ENCODE measurements at regions not wholly inside any gene's neighbourhood (a gene's known extent, or its start where the extent isn't known, plus 50 kb on each side); places are given as distances from the start of the nearest gene placed in this dataset.

DNA sequence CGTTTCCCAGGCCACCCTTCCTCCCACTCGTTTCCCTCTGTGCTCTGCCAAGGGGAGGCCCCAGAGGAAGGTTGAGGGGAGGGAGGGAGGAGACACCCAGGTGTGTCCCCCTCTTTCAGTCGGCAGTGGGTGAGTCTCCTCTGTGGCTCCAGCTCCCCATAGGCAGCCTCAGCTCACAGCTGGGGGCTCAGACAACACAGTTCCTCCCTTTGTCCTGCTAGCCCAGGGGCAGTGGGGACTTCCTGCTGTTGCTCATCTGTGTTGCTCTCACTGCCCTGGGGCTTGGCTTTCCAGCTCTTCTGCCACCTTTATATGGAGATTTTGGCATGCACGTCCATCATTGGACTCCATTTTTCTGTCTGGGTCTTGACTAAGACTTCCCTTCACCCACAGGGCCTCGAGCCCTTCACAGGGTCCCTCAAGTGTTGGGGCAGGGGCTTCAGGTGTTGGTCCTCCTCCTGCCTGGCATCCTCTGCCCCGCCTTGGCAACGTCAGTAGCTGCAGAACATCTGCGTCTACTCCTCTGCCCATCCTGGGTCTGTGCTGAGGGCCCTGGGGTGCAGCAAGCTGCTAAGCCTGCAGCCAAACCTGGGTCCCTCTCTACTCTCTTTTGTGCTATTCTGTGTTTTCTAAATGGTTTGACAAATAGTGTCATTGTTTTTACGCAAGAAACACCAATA lies 190.6 kb upstream of the PMEPA1 start:
- peak; percentile 64 for DNase-seq (ENCODE audit: low read depth, low spot score)

DNA sequence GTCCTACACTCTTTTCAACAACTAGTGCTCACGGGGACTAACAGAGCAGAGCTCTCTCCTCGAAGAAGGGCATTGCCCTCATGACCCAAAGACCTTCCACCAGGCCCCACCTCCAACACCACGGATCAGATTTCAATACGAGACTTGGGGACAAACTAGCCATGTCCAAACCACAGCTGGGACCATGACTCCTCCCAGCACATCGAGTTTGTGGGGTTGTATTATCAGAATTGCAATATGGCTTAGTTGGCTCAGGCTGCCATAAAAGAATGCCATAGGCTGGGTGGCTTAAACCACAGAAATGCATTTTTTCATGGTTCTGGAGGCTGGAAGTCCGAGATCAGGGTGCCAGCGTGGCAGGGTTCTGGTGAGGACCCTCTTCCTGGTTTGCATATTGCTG lies 189.7 kb upstream of the PMEPA1 start:
- no peak for DNase-seq (ENCODE audit: low read depth, low spot score)

DNA sequence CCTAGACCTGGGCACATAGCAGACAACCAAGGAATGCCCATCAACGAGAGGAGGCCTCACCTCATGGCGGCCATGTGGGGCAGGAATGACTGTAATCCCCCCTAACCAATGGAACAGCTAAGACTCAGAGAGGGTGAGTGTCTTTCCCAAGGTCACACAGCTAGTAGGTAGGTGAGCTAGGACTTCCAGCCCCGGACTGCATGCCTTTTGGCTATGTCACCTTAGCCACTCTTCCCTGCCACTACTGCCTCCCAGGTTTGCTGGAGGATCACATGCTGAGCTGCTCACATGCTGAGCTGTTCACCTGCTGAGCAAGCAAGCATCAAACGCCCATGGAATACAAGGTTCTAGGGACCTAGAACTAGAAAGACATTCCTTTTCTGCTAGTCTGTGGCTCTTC lies 188.5 kb upstream of the PMEPA1 start:
- no peak for DNase-seq (ENCODE audit: low read depth, low spot score)

DNA sequence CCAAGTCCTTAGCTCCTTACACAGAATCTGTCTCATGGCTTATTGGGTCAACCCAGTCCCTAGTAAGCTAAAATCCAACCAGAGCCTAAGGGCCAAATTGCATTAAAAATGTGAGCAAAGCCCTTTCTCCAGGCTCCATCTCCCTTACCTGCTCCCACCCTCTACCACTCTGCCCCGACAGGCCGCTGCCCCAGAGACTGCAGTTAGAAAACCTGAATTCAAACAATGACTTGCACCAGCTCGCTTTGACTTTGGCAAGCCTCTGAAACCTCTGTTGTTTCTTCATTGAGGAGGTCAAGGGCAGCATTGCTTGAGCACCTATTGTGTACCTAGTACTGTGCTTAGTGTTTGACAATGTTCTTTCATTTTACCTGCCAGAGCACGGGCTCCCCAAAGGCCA lies 188.1 kb upstream of the PMEPA1 start:
- no peak for DNase-seq (ENCODE audit: low read depth, low spot score)

DNA sequence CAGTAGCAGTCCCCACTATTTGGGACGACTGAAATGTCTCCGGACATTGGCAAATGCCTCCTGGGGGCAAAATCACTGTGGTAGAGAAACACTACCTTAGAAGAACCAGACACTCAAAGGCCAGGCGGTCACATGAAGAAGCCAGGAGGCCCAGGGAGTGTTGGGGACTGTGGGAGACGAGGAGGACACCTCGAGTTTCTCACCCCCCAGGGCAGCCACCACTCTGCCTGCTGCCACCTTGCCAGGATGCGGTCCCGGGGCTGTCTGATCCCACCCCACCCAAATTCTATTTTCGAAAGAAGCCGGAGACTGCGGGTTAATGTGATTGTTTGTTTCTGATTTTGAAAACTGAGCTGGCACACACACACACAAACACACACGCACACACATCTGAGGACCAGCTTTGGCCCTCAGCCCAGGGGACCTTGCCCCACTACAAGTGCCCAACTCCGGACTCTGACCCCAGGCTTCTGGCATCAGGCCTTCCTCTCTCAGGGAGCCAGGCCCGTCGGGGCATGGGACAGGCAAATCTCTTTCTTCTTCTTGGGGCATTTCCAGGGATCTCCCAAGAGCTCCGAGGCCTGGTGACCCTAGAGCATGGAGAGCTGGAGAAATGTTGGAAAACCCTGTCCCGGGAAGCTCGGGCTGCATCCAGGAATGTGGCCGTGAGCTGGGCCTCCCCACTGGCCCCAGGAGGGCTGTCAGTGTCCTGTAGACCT lies 187.5 kb upstream of the PMEPA1 start:
- no peak for DNase-seq (ENCODE audit: low read depth, low spot score)

DNA sequence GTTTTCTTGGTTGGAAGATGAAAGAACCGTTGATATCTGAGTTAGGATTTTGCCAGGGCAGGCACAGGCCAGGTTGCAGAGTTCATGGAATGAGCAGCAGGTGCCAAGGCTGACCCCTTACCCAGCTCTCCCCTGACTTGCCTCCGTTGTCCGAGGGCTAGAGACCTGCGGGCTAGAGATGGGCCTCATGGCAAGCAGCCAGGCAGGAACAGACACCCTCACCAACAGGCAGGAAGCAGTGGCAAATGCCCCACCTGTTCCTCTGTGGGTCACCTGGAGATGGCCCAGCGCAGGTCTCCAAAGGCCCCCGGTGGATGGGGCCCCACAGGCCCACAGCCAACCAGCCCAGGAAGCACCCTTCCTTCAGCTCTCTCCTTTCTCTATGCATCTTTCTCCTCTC lies 186.7 kb upstream of the PMEPA1 start:
- DNase-seq (ENCODE audit: low read depth, low spot score), result no peak

DNA sequence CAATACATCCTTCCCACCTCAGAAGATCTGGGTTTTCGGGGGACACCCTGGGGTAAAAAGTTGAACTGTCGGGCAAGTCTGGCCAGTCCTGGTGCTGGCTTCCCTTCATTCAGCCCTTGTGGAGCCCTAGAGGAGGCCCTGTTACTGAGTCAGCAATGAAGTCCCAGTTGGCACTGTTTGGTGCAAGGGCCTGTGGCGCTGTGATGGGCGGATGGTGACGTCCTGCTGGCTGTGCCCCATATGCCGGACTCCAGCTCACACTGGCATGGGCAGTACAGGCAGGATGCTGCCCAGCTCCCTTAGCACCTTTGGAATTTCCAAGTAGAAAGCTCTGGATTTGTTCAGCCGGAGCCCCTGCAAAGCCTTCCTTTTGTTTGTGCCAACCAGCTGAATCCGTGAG lies 186.2 kb upstream of the PMEPA1 start:
- DNase-seq (ENCODE audit: low read depth, low spot score), result no peak

DNA sequence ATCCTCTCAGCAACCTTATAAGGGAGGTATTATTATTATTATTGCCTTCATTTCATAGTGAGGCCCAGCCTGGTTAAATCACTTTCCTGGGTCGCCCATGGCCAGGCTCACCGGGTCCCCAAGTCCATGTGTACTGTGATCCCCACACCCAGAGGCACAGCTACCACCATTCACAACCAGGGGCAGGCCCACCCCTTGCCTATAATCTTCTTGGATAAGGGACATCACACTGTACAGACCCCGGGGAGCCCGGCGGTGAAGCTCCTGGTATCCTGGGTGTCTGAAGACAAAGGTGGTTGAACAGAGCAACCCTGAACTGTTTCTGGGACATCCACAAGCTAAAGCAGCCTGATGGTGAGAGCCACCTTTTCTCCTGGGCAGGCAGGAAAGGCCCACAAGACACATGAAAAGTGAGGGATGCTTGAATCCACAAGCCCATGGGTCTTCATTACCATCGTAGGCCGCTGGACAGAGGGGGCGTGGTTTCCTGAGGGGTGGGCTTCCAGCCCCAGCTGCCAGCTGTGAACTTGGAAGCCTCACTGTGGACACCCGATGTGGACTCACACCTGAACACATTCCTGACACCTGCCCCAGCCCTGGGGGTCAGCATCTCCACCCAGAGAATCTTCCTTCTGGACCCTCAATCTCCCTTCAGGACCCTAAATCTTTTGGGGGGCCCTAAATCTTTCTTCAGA lies 185.5 kb upstream of the PMEPA1 start:
- DNase-seq (ENCODE audit: low read depth, low spot score), result no peak

DNA sequence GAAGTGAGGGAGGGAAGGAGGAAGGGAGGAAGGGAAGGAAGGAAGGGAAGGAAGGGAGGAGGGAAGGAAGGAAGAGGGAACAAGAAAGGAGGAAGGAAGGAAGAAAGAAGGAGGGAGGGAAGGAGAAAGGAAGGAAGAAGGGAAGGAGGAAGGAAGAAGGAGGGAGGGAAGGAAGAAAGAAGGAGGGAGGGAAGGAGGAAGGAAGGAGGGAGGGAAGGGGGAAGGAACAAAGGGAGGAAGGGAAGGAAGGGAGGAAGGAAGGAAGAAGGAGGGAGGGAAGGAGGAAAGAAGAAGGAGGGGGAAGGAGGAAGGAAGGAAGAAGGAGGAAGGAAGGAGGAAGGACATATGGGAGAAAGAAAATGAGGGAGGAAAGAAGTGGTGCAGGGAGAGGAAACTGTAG lies 184.7 kb upstream of the PMEPA1 start:
- DNase-seq (ENCODE audit: low read depth, low spot score), result no peak

DNA sequence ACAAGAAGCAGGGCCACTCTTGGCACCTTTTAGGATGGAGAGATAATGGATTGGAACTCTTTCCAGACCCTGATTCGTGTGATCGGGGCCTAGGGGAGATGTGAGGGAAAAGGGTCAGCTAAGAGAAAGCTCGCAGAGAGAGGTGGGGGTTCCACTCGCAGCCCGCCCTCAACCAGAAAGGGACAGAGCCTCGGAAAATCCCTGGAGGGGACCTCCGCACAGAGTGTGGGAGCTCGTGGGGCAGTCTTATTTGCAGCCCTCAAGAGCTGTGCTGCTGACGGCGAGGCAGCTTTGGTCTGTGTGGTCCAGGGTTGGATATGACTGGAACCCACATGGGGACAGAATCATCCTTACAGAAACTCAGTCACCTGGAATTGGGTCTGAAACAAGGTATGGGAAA lies 184.3 kb upstream of the PMEPA1 start:
- no peak for DNase-seq (ENCODE audit: low read depth, low spot score)

DNA sequence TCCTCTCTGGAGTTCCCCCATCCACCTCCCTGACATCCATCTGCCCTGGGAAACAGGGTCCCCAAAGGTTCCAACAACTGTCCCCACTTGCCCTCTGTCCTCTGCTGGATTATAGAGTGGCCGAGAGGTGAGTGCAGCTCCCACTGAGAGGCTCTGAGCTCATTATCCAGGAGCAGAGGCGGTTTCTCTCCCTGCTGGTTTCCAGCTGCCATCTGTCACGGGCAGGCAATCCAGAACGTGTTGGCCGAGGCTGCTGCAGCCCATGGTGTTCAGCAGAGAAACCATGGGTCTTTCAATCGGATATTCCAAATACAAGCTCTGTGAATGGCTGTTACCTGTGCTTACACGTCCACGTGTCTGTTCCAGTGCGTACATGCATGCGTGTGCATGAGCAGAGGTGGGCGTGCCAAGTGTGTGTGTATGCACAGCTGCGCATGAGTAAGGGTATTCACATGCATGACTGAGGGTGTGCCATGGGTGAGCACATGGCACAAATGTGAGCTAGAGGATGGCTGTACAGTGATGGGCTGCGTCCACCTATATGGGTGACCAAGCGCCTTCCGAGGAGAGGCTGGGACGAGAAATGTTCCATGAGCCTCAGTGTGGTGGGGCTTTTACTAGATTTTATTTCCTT lies 183.7 kb upstream of the PMEPA1 start:
- no peak for DNase-seq (ENCODE audit: low read depth, low spot score)

DNA sequence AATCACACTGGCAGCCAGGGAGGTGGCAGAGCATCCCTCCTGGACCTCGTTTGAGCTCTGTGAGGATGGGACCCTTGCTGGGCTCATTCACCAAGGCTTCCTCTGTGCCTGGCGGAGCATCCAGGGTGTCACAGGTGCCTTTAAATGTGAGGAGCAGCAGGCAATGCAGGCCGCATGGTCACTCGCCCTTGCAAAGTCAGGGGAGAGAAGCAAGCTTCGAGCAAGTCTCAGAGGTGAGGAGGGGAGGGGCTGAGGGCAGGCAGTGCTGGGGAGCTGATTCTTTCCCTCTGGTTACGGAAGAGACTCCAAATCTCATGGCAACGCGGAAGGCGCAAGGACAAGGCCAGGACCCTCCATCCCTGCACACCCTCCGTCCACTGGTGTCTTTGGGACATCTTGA lies 182.7 kb upstream of the PMEPA1 start:
- DNase-seq (ENCODE audit: low read depth, low spot score), result no peak

DNA sequence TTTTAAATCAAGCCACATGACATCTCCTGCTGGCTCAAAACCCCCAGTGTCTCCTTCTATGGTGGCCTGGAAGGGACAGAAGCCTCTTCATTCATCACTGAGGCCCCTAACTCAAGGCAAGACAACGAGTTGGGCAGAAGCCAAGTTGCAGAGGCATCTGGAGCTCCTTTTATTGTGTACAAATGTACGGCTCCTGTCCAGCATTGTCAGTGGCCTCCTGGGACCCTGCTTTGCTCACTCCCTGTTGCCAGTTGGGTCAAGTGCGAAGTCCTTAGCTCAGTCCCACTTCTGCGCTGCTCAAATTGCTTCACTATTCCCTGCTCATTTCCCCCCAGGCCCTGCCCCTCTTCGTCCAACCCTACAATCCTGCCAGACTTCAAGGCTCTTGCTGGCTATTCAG lies 181.2 kb upstream of the PMEPA1 start:
- DNase-seq (ENCODE audit: low read depth, low spot score), result no peak

DNA sequence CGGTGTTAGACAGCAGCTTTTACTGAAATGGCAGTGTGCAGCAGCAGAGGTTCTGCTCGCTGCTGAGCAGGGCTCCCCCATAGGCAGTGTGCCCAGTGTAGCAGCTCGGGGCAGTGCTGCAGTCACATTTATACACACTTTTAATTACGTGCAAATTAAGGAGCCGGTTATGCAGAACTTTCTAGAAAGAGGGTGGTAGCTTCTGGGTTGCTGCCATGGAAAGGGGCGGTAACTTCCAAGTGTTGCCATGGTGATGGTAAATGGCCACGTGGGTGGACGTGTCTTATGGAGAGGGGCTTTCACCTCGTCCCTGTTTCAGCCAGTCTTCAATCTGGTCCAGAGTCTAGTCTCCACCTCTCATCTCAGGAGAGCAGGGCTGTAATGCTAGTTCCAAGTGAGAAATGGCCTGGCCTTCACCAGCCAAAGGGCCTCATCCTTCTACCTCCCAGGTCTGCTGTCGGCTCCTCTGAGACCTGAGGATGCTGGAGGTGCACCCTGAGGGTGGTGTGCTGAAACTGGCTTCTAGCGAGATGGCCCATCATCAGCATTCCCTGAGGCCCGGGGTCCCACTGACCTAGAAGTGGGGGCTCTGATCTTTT lies 180.5 kb upstream of the PMEPA1 start:
- DNase-seq (ENCODE audit: low read depth, low spot score), result no peak

DNA sequence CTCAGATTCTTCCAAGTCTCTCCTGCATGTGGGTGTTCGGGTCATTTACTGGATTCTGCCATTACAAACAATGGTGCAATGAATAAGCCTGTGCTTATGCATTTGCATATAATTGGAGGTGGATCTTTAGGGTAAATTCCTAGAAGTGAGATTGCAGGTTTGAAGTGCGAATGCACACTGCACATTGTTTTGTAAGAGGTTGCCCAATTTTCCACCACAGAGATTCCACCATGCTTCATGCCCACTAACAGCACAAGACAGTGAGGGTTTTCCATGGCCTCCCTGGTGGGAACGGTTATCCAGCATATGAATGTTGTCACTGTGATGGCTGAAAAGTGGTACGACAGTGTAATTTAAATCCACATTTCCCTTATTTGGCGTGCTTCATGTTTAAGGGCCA lies 178.8 kb upstream of the PMEPA1 start:
- DNase-seq (ENCODE audit: low read depth, low spot score), result no peak

DNA sequence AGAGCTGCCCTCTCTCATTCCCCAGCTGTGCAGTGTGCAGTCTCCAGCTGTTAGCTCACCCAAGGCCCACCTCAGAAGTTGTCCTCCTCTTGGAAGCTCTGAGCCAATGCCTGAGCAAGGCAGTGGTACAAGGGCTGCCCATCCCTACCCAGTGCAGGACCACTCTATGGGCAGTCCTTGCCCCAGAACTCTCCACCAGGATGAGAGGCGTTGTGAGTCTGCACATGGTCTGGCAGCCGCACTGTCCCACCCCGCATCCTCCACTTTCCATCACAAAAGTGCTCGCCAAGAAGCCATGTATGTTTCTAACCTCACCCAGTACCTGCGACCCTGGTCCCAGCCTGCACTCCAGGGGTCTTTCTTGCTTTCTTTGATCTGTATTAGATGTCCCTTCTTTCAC lies 175.1 kb upstream of the PMEPA1 start:
- no peak for DNase-seq (ENCODE audit: low read depth, low spot score)

DNA sequence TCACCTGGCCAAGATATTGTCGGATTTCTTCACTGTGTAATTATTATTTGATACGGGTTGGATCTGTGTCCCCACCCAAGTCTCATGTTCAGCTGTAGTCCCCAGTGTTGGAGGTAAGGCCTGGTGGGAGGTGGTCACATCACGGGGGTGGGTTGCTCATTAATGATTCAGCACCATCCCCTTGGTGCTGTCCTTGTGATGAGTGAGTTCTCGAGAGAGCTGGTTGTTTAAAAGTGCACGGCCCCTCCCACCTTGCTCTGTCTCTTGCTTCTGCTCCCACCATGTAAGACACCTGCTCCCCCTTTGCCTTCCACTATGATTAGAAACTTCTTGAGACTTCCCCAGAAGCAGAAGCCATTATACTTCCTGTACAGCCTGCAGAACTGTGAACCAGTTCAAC lies 173.9 kb upstream of the PMEPA1 start:
- no peak for DNase-seq (ENCODE audit: low read depth, low spot score)

DNA sequence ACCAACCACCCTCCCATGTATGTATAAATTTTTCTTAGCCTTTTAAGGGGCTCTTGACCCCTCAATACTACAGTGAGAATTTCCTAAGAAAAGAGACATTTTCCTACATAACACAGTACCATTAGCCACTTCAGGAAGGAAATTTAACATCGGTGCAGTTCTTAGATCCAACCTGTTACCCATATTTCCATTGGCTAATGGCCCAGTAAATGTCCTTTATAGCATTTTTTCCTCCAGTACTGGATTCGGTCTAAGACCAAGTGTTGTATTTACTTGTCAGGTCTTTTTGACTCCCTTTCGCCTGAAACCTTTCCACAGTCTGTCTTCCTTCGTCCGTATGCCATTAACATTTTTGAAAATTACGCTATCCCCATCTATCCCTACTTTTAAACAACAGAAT lies 173.4 kb upstream of the PMEPA1 start:
- DNase-seq (ENCODE audit: low read depth, low spot score), result no peak

DNA sequence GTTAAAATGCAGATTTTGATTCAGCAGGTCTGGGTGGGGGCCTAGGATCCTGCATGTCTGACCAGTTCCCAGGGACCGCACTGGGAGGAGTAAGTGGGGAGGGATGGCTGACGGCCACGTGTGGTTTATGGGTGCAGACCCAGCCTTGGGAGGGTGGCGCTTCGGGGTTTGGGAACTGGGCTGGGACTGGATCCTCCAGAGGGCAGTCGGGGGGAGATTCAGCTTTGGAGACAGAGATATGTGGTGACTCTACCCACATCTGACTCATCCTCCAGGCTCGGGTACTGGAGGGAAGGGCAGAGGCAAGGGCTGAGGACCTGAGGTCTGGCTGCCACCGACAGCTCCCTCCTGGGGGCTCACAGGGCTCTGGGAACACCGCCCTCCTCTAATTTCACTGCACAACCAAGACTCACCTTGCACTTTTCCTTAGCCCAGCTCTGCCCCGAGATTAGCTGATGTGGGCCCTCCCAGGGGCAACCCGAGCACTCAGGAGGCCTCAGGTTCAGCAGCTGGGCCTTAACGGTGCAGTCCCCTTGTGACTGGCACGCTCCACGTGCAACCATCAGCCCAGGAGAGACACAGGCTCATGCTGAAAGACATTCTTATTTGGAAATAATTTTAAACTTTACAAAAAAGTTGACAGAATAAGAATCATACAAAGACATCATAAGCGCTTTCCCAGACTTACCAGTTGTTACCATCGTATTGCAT lies 172.8 kb upstream of the PMEPA1 start:
- DNase-seq (ENCODE audit: low read depth, low spot score), result no peak

DNA sequence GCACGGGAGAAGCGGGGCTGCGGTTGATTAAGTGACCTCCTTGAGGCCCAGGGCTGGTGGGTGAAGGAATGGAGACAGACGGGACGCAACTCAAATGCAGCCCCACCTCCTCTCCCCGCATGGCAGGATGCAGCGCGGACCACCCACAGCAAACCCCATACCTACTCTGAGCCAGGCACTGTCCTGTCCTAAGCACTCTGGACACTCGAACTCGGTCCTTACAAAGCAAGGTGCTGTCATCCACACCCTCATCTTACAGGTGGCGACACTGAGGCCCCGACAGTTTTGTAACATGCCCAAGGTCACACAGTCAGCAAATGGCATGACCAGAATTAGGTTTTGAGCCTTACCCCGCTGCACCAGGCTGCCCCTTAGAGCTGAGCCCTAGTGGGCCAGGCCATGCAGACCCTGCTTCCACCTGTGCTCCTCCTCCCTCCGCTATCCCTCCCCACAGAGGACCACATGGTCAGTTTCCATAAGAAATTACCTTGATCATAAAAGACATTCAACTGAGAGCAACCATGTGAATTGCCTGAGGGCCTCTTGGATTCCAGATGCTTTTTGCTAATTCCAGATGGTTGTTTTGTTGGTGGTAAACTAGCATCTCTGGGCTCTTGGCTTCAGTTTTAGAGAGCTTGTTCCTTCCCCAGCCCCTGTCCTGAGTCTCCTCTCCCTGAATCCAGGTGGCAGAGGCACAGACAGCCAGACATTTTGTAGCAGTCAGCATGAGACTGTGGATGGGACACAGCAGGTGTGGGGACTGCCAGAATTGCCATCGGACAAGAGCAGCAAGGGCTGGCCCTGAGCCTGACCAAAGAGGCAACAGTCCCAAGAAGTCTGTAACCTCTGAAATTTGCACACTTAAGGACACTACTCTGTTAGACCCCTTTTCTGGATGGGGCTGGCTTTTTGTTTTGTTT lies 171.9 kb upstream of the PMEPA1 start:
- DNase-seq (ENCODE audit: low read depth, low spot score), result no peak

DNA sequence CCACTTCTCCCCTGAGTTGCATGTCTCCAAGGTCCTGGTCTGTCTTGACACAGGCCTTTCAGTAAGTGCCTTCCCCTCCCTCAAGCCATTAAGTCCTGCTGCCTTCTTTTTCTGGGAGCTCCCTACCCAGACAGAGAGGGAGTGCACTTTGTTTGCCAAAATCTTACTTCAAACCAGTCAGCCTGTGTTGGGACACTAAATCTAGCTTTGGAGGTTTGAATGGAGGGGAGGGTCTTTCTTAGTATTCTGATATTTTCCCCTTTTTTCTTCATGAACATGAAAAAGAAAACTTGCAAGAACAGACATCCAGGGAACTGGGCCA lies 170.7 kb upstream of the PMEPA1 start:
- DNase-seq (ENCODE audit: low read depth, low spot score), result no peak

All from ELF-1 (cell line).